K562 (cell line): ENCODE measurements at regions not wholly inside any gene's neighbourhood (a gene's known extent, or its start where the extent isn't known, plus 50 kb on each side); places are given as distances from the start of the nearest gene placed in this dataset.

ENCODE experiments used
- CXXC5 ChIP-seq: fragments of 250-450 bp; sonication (Bioruptor Pico); IDR thresholded peaks from 2 replicates; pipeline ENCODE4 v1.8.0; 2022; ENCODE audit warnings: inconsistent platforms, mild to moderate bottlenecking, moderate library complexity
- ELF4 ChIP-seq: fragments of 450-650 bp; formaldehyde crosslinking; IDR thresholded peaks from 2 replicates; pipeline ENCODE4 v1.4.0; 2022; ENCODE audit warnings: missing genetic modification characterization
- FOXK2 ChIP-seq, 2 experiments: fragments of 450-650 bp; IDR thresholded peaks in 1 of 2; conservative IDR thresholded peaks in 1 of 2; 2 replicates each; pipeline ENCODE4 v1.6.1; 2016; ENCODE audit warnings: low read depth in 2 of 2, mild to moderate bottlenecking in 1 of 2
- GTF2A2 ChIP-seq: IDR thresholded peaks from 2 replicates; pipeline ENCODE4 v1.6.1; 2016; ENCODE audit warnings: mild to moderate bottlenecking, missing genetic modification characterization, missing compliant biosample characterization
- HDAC1 ChIP-seq, 2 experiments: fragments of 450-650 bp; IDR thresholded peaks; 2 replicates each; pipeline ENCODE4 v1.6.1; 2016 to 2017; ENCODE audit warnings: inconsistent platforms in 1 of 2, mild to moderate bottlenecking in 1 of 2, moderate library complexity in 1 of 2
- HDAC2 ChIP-seq: fragments of 450-650 bp; IDR thresholded peaks from 2 replicates; pipeline ENCODE4 v1.6.1; 2016; ENCODE audit warnings: mild to moderate bottlenecking
- HDAC8 ChIP-seq: fragments of 450-650 bp; IDR thresholded peaks from 2 replicates; pipeline ENCODE4 v1.6.1; 2016; ENCODE audit warnings: mild to moderate bottlenecking, missing genetic modification characterization, moderate library complexity, missing compliant biosample characterization
- KLF1 ChIP-seq: fragments of 450-650 bp; IDR thresholded peaks from 2 replicates; pipeline ENCODE4 v1.6.1; 2016; ENCODE audit warnings: missing genetic modification characterization, missing compliant biosample characterization
- KLF10 ChIP-seq: fragments of 250-450 bp; sonication (Bioruptor Pico); IDR thresholded peaks from 2 replicates; pipeline ENCODE4 v1.6.1; 2021; ENCODE audit warnings: matching md5 sums
- KLF6 ChIP-seq: fragments of 250-450 bp; sonication (Bioruptor Pico); IDR thresholded peaks from 2 replicates; pipeline ENCODE4 v1.4.0; 2020; ENCODE audit warnings: mild to moderate bottlenecking, moderate library complexity, borderline replicate concordance
- MLLT1 ChIP-seq, 2 experiments: fragments of 450-650 bp; IDR thresholded peaks; 2 replicates each; pipeline ENCODE4 v1.6.1; 2016
- NKRF ChIP-seq: fragments of 450-650 bp; IDR thresholded peaks from 2 replicates; pipeline ENCODE4 v1.6.1; 2016; ENCODE audit warnings: borderline replicate concordance
- PPARD ChIP-seq: fragments of 250-450 bp; sonication (Bioruptor Pico); IDR thresholded peaks from 2 replicates; pipeline ENCODE4 v1.8.0; 2022; ENCODE audit warnings: inconsistent platforms, mild to moderate bottlenecking, moderate library complexity
- SMARCE1 ChIP-seq: fragments of 450-650 bp; IDR thresholded peaks from 2 replicates; pipeline ENCODE4 v1.7.1; 2016; ENCODE audit warnings: mild to moderate bottlenecking
- TAF7 ChIP-seq: fragments of 450-650 bp; IDR thresholded peaks from 2 replicates; pipeline ENCODE4 v1.6.1; 2016; ENCODE audit warnings: missing genetic modification characterization, missing compliant biosample characterization
- TCF15 ChIP-seq: fragments of 250-450 bp; sonication (Bioruptor Pico); IDR thresholded peaks from 2 replicates; pipeline ENCODE4 v1.8.0; 2022; ENCODE audit warnings: moderate library complexity, mild to moderate bottlenecking, inconsistent platforms
- TEAD1 ChIP-seq, 2 experiments: fragments of 450-650 bp in 1 of 2; sonication (generic) in 1 of 2; formaldehyde crosslinking; IDR thresholded peaks; 2 replicates each; pipeline versions ENCODE4 v1.4.0 to v1.8.0; 2020 to 2022; ENCODE audit warnings: mild to moderate bottlenecking in 2 of 2, missing genetic modification reagents in 1 of 2
- ZBTB17 ChIP-seq: fragments of 450-650 bp; formaldehyde crosslinking; IDR thresholded peaks from 2 replicates; pipeline ENCODE4 v1.4.0; 2020; ENCODE audit warnings: mild to moderate bottlenecking
- ZFP30 ChIP-seq: fragments of 250-450 bp; sonication (Bioruptor Pico); IDR thresholded peaks from 2 replicates; pipeline ENCODE4 v1.8.0; 2022; ENCODE audit warnings: moderate library complexity, mild to moderate bottlenecking, inconsistent platforms, borderline replicate concordance
- ZNF592 ChIP-seq: fragments of 450-650 bp; IDR thresholded peaks from 2 replicates; pipeline ENCODE4 v1.6.1; 2017; ENCODE audit warnings: antibody characterized with exemption, mild to moderate bottlenecking
- ZNF79 ChIP-seq: fragments of 250-450 bp; sonication (Bioruptor Pico); IDR thresholded peaks from 2 replicates; pipeline ENCODE4 v1.4.0; 2020; ENCODE audit warnings: low read depth, mild to moderate bottlenecking, moderate library complexity

- TF ChIP-seq MLLT1 (IDR thresholded peaks at IDR 0.05) (0 out of 4 replicates have a peak, but pooled peaks of 1 of the 2 experiments have one; percentile 12), PPARD (peak; percentile 56; the same call in 1 of the 2 replicates), ZBTB17 (CRISPR knock-in tag) (peak; percentile 84; the same call in 1 of the 2 replicates), HDAC1 (IDR thresholded peaks at IDR 0.05) (peak in 1 of 2 experiments; percentile 68; a peak in 1 of 4 replicates), NKRF (peak; percentile 65; the same call in 1 of the 2 replicates), GTF2A2 (peak; percentile 71; the same call in 1 of the 2 replicates), ZNF79 (CRISPR knock-in tag) (peak; percentile 79), TAF7 (tag) (peak; percentile 80), SMARCE1 (peak; percentile 48), FOXK2 (conservative IDR thresholded peaks at IDR 0.05 in 1 of 2, IDR thresholded peaks at IDR 0.05 in 1 of 2; ENCODE audit: low read depth in 2 of 2) (peak; percentile 28 to 64; a peak in 2 of 4 replicates), KLF6 (CRISPR knock-in tag) (peak; percentile 94; the same call in 1 of the 2 replicates), TEAD1 (CRISPR knock-in tag; IDR thresholded peaks at IDR 0.05) (peak in 1 of 2 experiments; percentile 91; a peak in 2 of 4 replicates), CXXC5 (peak; percentile 89), TCF15 (CRISPR knock-in tag) (peak; percentile 94), KLF10 (CRISPR knock-in tag) (0 out of 2 replicates have a peak, but pooled peaks have one; percentile 46), ELF4 (CRISPR knock-in tag) (peak; percentile 73), ZNF592 (peak; percentile 99), KLF1 (tag) (peak; percentile 58; the same call in 1 of the 2 replicates), ZFP30 (CRISPR knock-in tag) (0 out of 2 replicates have a peak, but pooled peaks have one; percentile 37), HDAC2 (peak; percentile 71; the same call in 1 of the 2 replicates), HDAC8 (tag) (peak; percentile 91)
Measured at GRCh38 chr6:27775138-27775795, 136.9 kb downstream of the OR2B2 start (continued).
